IPS-18a (cell line): ENCODE measurements at regions not wholly inside any gene's neighbourhood (a gene's known extent, or its start where the extent isn't known, plus 50 kb on each side); places are given as distances from the start of the nearest gene placed in this dataset.

Experiments used
- H3K27ac ChIP-seq: one replicate; pipeline ENCODE4 v1.5.1; 2013; ENCODE audit warnings: low read length
- H3K27me3 ChIP-seq: one replicate; pipeline ENCODE4 v1.6.1; 2013; ENCODE audit warnings: mild to moderate bottlenecking, low read length; ENCODE audit not compliant: control insufficient read depth, insufficient read depth
- H3K36me3 ChIP-seq: one replicate; pipeline ENCODE4 v1.6.1; 2013; ENCODE audit warnings: low read depth, low read length; ENCODE audit not compliant: control insufficient read depth
- H3K4me1 ChIP-seq: one replicate; pipeline ENCODE4 v1.6.1; 2013; ENCODE audit warnings: low read depth, low read length; ENCODE audit not compliant: control insufficient read depth
- H3K4me3 ChIP-seq: one replicate; pipeline ENCODE4 v1.5.1; 2013; ENCODE audit warnings: low read length
- H3K9ac ChIP-seq: one replicate; pipeline ENCODE4 v1.6.1; 2013; ENCODE audit warnings: mild to moderate bottlenecking, low read length, moderate library complexity
- H3K9me3 ChIP-seq: one replicate; pipeline ENCODE4 v1.6.1; 2013; ENCODE audit warnings: low read depth, low read length; ENCODE audit not compliant: control insufficient read depth

DNA sequence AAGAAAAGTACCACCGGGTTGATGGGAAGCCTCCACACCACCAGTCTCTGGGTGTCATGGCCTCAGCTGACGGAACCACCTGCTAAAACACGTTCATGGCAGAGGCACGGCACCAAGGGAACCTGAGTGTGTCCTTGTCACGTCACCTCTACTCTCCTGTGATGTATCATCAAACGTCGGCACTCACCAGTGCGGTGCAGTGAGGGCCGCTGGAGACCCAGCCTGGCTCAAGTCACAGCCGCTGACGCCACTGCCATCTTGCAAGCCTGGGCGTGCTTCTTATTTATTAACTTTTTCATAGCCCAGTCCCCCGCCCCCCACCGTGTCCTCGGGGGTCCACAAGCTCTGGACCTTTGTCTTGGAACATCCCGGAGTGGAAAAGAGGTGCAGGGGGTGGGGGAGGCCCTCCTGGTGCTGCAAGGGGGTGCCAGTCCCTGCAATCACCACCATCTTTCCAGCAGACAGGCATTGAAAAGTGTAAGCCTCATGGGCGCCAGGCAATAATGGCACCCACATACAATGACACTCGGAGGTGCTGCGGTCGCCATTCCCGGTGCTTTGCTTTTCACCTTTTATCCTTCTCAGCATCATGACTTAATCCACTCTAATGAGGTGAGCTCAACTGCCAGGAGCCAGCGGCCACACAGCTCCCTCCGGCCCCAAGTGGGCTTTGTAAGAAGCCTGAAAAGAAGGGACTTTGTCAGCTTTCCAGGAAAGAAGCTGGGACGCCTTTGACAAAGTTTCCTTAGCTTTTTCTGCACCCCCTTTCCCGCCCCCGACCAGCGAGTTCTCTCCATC, 202.3 kb upstream of the IRX1 start:
- Histone ChIP-seq H3K27ac (no peak overlapping the region), H3K9ac (no peak overlapping the region), H3K27me3 (peaks cover 4% of the 10 kb centered on the region)

DNA sequence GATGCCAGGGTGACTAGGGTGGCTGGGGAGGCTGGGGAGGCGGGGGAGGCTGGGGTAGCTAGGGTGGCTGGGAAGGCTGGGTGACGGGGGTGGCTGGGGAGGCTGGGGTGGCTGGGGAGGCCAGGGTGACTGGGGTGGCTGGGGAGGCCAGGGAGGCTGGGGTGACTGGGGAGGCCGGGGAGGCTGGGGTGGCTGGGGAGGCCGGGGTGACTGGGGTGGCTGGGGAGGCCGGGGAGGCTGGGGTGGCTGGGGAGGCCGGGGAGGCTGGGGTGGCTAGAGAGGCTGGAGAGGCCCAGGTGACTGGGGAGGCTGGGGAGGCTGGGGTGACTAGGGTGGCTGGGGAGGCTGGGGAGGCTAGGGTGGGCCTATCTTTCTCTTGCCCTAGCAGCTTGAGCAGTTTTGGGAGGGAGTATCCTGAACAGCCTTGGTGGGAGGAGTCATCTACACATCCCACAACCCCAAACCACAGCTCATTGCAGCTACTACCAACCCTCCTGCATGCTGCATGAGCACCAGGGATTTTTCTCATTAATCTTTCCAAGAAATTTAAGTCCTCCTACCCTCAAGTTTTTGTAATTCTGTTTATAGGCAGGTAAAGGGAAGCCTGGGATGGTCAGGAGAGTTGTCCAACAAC, 203.2 kb upstream of the IRX1 start:
- Histone ChIP-seq H3K27me3 (peaks cover 4% of the 10 kb centered on the region), H3K9ac (no peak overlapping the region), H3K4me3 (no peak overlapping the region), H3K9me3 (no peaks in the 10 kb centered on the region), H3K4me1 (peaks cover 12% of the 10 kb centered on the region), H3K27ac (no peak overlapping the region), H3K36me3 (no peaks in the 10 kb centered on the region)

More for the DNA sequence above, 202.3 kb upstream of the IRX1 start:
- Histone ChIP-seq H3K9me3 (no peaks in the 10 kb centered on the region), H3K36me3 (no peaks in the 10 kb centered on the region), H3K4me3 (no peak overlapping the region), H3K4me1 (peaks cover 12% of the 10 kb centered on the region)

DNA sequence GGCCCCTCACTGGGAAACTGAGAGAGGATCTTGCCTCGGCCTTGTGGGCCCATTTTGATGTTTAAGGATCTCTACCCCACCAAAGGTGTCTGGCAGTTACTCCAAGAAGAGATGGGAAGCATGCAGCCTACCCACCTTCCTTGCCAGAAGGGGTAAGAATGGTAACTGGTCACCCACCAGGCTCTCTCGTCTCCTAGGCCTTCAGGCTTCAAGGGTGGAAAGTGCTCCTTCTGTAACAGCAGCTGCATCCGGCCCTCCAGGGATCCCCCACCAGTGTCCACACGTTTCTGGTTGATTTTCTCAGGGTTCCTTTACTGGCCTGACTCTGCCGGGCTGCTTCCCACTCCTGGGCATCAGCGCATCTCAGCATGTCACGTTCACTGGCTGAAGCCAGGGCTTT, 204.4 kb upstream of the IRX1 start:
- H3K27me3 ChIP-seq: peaks cover 4% of the 10 kb centered on the region
- peaks cover 12% of the 10 kb centered on the region for H3K4me1 ChIP-seq
- H3K9ac ChIP-seq: no peak overlapping the region
- H3K4me3 ChIP-seq: no peak overlapping the region
- no peaks in the 10 kb centered on the region for H3K9me3 ChIP-seq
- H3K36me3 ChIP-seq: no peaks in the 10 kb centered on the region
- no peak overlapping the region for H3K27ac ChIP-seq

DNA sequence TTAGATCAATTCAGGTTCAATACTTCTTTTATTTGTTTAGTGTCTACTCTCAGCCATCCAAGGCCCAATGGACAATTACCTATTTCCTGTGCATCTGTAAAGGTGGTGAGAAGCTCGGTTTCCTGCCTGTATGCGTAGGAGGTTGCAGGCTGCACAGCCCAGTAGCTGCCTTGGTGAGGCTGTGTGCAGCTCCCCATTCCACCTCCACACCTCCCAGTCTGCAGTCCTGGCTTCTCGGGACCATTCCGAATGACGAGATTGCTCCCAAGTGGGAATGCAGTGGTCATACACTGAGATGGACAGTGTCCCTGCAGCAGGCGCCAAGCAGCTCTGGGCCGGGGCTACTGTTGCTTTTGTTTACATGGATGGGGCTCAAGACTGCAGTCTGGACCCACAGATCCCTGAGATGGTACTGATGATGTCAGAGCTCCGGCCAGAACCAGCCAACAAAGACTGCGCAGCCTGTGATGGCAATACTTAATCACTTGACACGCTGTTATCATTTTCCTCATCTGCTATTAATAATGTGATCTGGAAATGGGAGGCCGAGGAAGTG, 206.1 kb upstream of the IRX1 start:
- no peak overlapping the region for H3K27ac ChIP-seq
- H3K9me3 ChIP-seq: no peaks in the 10 kb centered on the region
- H3K4me3 ChIP-seq: no peak overlapping the region
- H3K36me3 ChIP-seq: no peaks in the 10 kb centered on the region
- H3K4me1 ChIP-seq: peaks cover under 1% of the 10 kb centered on the region
- H3K27me3 ChIP-seq: peaks cover under 1% of the 10 kb centered on the region
- H3K9ac ChIP-seq: no peak overlapping the region

DNA sequence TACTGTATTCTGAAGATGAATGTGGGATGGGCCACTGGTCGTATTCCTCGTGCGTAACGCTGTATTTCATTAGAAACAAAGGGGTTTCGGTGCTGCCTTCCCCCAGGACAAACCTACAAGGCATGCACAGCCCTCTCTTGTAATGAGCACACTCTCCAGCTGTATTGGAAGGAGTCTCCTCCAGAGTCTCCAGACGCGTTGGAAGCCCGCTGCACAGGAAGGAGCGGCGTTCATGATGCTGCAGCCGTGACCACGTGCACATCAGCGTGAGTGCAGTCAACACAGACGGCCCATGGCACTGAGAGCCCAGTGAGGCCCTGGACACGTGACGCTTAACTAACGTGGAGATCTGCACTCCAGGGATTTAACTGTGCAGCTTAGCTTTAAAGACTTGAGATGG, 209.0 kb upstream of the IRX1 start:
- Histone ChIP-seq H3K4me1 (no peaks in the 10 kb centered on the region), H3K27me3 (no peaks in the 10 kb centered on the region), H3K36me3 (no peaks in the 10 kb centered on the region), H3K9ac (no peak overlapping the region), H3K4me3 (no peak overlapping the region), H3K9me3 (no peaks in the 10 kb centered on the region), H3K27ac (no peak overlapping the region)

DNA sequence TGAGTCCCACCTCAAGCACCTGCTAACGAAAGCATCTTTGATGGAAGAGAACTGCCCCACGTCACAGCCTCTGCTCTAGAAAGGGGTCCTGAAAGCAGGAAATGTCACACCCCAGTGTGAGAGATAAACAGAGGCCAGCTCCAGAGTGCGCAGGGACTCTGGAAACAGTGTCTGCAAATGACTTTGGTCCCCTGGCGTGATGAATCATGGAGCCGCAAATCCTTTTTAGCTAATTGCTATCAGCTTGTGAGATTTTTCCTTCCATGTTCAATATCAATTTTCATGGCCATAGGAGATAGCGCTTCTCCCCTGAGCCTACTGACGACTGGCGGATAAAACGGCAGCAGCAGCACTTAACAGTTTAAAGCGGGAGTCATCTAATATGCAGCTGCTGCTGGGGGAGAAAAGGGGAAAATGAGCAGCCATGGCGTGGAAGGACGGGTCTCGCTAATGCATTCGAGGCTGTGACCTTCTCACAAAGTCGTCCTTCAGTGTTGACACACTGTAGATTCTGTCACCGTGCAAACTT, 209.6 kb upstream of the IRX1 start:
- Histone ChIP-seq H3K4me3 (no peak overlapping the region), H3K27me3 (no peaks in the 10 kb centered on the region), H3K36me3 (no peaks in the 10 kb centered on the region), H3K9ac (no peak overlapping the region), H3K4me1 (no peaks in the 10 kb centered on the region), H3K27ac (no peak overlapping the region), H3K9me3 (no peaks in the 10 kb centered on the region)

DNA sequence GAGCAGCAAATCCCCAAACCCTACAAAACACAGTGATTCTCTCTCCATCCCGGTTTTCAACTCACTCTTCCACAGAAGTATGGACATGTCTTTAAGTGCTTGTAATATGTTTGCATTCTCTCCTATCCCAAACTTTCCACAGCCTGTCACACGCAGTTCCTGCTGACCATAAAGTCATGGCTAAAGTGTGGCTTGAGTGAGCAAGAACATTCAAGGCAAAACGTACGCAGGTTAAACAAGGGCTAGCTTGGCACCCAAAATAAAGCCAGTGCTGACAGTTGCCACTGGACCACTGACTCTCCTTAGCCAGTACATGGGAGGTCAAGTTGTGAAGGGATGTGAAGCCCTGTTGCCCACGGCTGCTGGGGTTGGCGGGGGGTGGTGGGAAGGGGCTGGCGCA, 211.1 kb upstream of the IRX1 start:
- no peak overlapping the region for H3K9ac ChIP-seq
- no peak overlapping the region for H3K27ac ChIP-seq
- no peaks in the 10 kb centered on the region for H3K27me3 ChIP-seq
- no peaks in the 10 kb centered on the region for H3K9me3 ChIP-seq
- H3K4me3 ChIP-seq: no peak overlapping the region
- H3K36me3 ChIP-seq: no peaks in the 10 kb centered on the region
- no peaks in the 10 kb centered on the region for H3K4me1 ChIP-seq

DNA sequence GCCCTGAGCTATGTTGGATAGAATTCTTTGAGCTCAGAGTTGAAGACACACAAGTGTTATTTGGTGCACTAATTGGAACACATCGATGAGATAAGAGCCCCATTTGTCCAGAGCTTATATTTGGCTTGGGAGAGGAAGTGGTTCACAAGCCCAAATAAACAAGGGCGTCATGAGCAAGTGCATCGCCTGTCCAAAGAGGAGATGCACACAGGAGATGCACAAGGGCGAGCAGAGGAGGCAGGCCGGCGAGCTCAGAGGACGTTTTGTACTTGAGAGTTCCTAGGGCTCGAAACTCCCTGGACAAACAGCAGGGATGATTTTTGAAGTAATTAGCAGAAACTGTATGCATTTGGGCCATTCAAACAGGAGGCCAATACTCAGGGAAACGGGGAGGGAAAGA, 212.8 kb upstream of the IRX1 start:
- Histone ChIP-seq H3K4me1 (no peaks in the 10 kb centered on the region), H3K4me3 (no peak overlapping the region), H3K27me3 (no peaks in the 10 kb centered on the region), H3K9ac (no peak overlapping the region), H3K27ac (no peak overlapping the region), H3K36me3 (no peaks in the 10 kb centered on the region), H3K9me3 (no peaks in the 10 kb centered on the region)

DNA sequence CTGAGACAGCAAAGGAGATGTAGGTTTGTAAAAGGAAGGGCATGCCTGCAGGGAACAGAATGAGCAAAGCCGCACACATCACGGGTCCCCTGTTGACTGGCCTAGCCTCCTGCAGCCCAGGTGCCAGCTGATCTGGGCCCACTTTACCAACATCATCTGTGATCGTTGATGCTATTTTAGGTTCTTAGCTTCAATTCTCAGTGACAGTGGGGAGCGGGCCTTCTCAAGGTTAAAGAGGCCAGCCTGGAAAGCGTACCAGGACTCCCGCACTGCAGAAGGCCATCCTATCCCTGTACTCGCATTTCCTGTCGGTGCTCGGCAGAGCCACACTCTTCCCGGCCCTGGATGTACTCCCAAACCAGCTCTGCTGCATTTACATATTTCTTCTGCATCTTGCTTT, 213.5 kb upstream of the IRX1 start:
- H3K4me1 ChIP-seq: no peaks in the 10 kb centered on the region
- H3K9me3 ChIP-seq: no peaks in the 10 kb centered on the region
- H3K9ac ChIP-seq: no peak overlapping the region
- no peaks in the 10 kb centered on the region for H3K36me3 ChIP-seq
- H3K27me3 ChIP-seq: no peaks in the 10 kb centered on the region
- no peak overlapping the region for H3K4me3 ChIP-seq
- H3K27ac ChIP-seq: no peak overlapping the region

DNA sequence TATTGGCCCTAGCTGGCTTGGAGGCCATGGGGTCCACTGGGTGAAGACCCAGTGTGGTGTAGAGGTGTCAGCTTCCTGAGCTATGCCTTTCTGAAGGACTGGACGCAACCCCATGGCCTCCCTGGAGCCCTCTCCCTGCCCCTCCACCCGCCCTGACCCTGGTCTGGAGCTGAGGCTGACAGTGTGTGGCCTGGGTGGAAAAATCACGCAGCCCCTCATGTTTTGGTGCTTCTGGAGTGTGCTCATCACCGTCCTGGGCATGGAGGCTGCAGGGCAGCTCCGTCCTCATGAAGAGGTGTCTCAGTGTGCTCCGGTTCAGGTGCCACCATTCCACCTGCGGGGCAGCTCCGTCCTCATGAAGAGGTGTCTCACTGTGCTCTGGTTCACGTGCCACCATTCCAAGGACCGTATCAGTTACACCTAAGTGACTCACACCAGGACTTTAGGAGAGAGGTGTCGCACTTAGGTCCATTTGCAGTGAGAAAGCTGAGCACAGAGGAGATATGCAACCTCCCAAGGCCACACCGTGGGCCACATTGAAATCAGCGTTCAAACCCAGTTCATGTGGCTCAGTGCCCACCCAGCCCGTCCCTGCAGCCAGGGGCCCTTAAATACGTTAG, 214.3 kb upstream of the IRX1 start:
- no peaks in the 10 kb centered on the region for H3K9me3 ChIP-seq
- no peak overlapping the region for H3K9ac ChIP-seq
- H3K4me1 ChIP-seq: no peaks in the 10 kb centered on the region
- H3K4me3 ChIP-seq: no peak overlapping the region
- H3K27me3 ChIP-seq: no peaks in the 10 kb centered on the region
- H3K27ac ChIP-seq: no peak overlapping the region
- H3K36me3 ChIP-seq: no peaks in the 10 kb centered on the region

DNA sequence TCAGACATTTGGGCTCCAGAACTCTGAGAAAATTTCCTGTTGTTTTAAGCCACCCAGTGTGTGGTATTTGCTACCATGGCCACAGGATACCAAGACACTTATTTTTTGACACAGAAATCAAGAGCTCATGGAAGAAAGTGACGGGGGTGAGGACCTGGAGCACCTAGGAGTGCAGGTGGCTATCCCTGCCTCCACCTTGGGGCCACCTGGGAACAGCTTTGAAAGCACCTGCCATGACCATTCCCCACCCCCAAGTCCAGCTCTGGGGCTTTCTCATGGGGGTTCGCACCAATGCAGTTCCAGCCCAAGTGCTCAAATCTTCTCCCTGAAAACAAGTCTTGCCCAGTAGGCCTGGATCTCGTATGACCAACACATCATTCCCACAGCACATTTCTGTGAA, 214.9 kb upstream of the IRX1 start:
- Histone ChIP-seq H3K4me3 (no peak overlapping the region), H3K27me3 (no peaks in the 10 kb centered on the region), H3K9ac (no peak overlapping the region), H3K27ac (no peak overlapping the region), H3K36me3 (no peaks in the 10 kb centered on the region), H3K4me1 (no peaks in the 10 kb centered on the region), H3K9me3 (no peaks in the 10 kb centered on the region)
